Pancreas (tissue), 10 donors: ENCODE measurements at regions not wholly inside any gene's neighbourhood (a gene's known extent, or its start where the extent isn't known, plus 50 kb on each side); places are given as distances from the start of the nearest gene placed in this dataset.

Source experiments
- ATAC-seq, 4 donors: fragments of 200-7000 bp; cut with Tn5 transposase; one replicate each; pipeline versions ENCODE4 v1.8.0 to v1.9.1; 2020; ENCODE audit warnings: mild to moderate bottlenecking in 4 of 4, moderate library complexity in 4 of 4
- DNase-seq, 6 donors: peaks; one replicate each; pipeline ENCODE4 v3.0.0-alpha.2; 2020
- FAIRE-seq: peaks from 2 replicates; lab custom pipeline; 2012; peaks lifted over from hg19 to GRCh38; lab: Jason Lieb, UNC
- H3K27ac ChIP-seq, 4 donors: fragments of 200-600 bp; sonication (generic); 1 replicate in 3 of 4; 2 replicates in 1 of 4; pipeline versions ENCODE4 v1.5.0 to v1.8.0; 2020
- H3K27me3 ChIP-seq, 4 donors: fragments of 200-600 bp; one replicate each; pipeline ENCODE4 v1.8.0; 2021
- H3K36me3 ChIP-seq, 3 donors: fragments of 200-600 bp; sonication (generic) in 1 of 3; one replicate each; pipeline versions ENCODE4 v1.5.0 to v1.8.0; 2020 to 2021
- H3K4me1 ChIP-seq, 3 donors: fragments of 200-600 bp; one replicate each; pipeline ENCODE4 v1.8.0; 2021
- H3K4me3 ChIP-seq, 4 donors: fragments of 200-600 bp; sonication (generic) in 2 of 4; one replicate each; pipeline versions ENCODE4 v1.5.0 to v1.8.0; 2020 to 2021
- H3K9me3 ChIP-seq, 4 donors: fragments of 200-600 bp; one replicate each; pipeline ENCODE4 v1.8.0; 2021
- WGBS, 2 donors: extraction: QIAGEN DNeasy Blood & Tissue Kit; methylation state at CpG; one replicate each; pipeline ENCODE4 v1.1.7; 2013; 5-methylcytosine and 5-hydroxymethylcytosine counted together
- intact Hi-C, 3 donors: fragments of 100-400 bp; cut with DNase I; formaldehyde crosslinking; loops; one replicate each; pipeline versions ENCODE4 v1.11.1 to v1.14.2; 2022
- TF ChIP-seq, protein P1 (sequence below), 4 donors: fragments of 200-600 bp; sonication (generic) in 3 of 4; IDR thresholded peaks; one replicate each; pipeline versions ENCODE4 v1.5.0 to v1.8.0; 2021; ENCODE audit warnings: antibody characterized with exemption in 4 of 4
- donor health status: healthy with polysubstance abuse.
- donor health status: DM: no; HTN: no; CAD: no; lungs with moderate emphysema.
- donor health status: DM: no; HTN: no; CAD: no.
- donor health status: control.
- donor health status: control.
- donor health status: Bipolar disorder and iron deficiency.
- donor health status: DM: yes; HTN: yes; CAD: no.
- donor health status: DM: no; HTN: no; CAD: no.
- donor health status: DM: no; HTN: no; CAD: no.
- donor health status: DM: yes; HTN: yes; CAD: no.

DNA sequence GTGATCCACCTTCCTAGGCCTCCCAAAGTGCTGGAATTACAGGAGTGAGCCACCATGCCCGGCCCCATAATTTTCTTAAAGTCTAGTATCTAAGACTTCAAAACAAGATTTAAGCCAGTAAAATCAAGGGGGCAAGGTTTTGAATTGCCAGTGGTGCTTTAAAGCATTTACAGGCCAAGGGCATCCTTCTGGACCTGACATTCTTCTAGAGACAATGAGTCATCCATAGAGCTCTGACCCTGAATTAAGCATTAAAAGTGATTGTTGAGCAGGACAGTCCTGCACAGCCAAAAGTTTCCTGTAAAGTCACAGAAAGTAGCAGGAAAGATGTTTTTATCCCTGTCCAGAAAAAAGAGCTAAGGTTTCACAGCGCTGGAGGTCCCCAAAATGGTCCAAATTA, 50.9 kb upstream of the ATP12A start:
- Histone ChIP-seq H3K36me3 (no peaks in the 10 kb centered on the region), H3K4me1 (no peaks in the 10 kb centered on the region), H3K4me3 (no peak overlapping the region), H3K27ac (no peak overlapping the region), H3K27me3 (no peaks in the 10 kb centered on the region), H3K9me3 (no peaks in the 10 kb centered on the region)
- intact Hi-C loops: no loop called here
- FAIRE-seq (no peak), DNase-seq (no peak), ATAC-seq (no peak)
- 89 to 94% methylated on average over 2 of the region's 2 CpGs for WGBS, 2 donors
- TF ChIP-seq, protein P1, sequence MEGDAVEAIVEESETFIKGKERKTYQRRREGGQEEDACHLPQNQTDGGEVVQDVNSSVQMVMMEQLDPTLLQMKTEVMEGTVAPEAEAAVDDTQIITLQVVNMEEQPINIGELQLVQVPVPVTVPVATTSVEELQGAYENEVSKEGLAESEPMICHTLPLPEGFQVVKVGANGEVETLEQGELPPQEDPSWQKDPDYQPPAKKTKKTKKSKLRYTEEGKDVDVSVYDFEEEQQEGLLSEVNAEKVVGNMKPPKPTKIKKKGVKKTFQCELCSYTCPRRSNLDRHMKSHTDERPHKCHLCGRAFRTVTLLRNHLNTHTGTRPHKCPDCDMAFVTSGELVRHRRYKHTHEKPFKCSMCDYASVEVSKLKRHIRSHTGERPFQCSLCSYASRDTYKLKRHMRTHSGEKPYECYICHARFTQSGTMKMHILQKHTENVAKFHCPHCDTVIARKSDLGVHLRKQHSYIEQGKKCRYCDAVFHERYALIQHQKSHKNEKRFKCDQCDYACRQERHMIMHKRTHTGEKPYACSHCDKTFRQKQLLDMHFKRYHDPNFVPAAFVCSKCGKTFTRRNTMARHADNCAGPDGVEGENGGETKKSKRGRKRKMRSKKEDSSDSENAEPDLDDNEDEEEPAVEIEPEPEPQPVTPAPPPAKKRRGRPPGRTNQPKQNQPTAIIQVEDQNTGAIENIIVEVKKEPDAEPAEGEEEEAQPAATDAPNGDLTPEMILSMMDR (IDR thresholded peaks at IDR 0.05): no peak

DNA sequence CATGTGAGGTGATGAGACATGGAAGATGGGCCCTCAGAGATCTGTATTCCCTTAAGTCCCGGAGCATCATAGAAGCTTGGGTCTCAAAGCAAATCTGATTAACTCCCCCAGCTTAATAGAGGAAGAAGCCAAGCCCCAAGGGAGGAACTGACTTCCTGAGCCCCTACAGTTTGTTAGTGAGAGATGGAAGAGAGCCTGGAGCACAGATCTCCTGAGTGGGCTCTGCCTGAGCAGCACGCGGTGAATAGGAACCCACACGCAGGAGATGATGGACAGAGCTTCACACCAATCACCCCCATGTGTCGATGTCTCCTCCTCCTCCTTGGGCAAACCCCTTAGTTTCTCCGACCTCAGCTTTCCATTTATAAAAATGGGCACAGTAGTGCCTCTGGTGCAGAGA, 50.1 kb upstream of the ATP12A start:
- TF ChIP-seq, protein P1 (IDR thresholded peaks at IDR 0.05): no peak
- no peaks in the 10 kb centered on the region for H3K4me1 ChIP-seq
- no peaks in the 10 kb centered on the region for H3K27me3 ChIP-seq
- WGBS, 2 donors: 68 to 69% methylated on average over 6 of the region's 6 CpGs
- no peak overlapping the region for H3K27ac ChIP-seq
- no peaks in the 10 kb centered on the region for H3K9me3 ChIP-seq
- DNase-seq: no peak
- intact Hi-C loops: no loop called here
- no peaks in the 10 kb centered on the region for H3K36me3 ChIP-seq
- ATAC-seq: no peak
- FAIRE-seq: no peak
- no peak overlapping the region for H3K4me3 ChIP-seq
